GM18861 (cell line): ENCODE measurements at regions not wholly inside any gene's neighbourhood (a gene's known extent, or its start where the extent isn't known, plus 50 kb on each side); places are given as distances from the start of the nearest gene placed in this dataset.

Experiments used
- ATAC-seq: cut with Tn5 transposase; IDR thresholded peaks from one replicate; pipeline ENCODE4 v1.9.1; 2021; ENCODE audit not compliant: unreplicated experiment

- ATAC-seq = no peak
These were observed 629.8 kb upstream of the PCDH9 start for GRCh38 chr13:67859904-67860303.

DNA sequence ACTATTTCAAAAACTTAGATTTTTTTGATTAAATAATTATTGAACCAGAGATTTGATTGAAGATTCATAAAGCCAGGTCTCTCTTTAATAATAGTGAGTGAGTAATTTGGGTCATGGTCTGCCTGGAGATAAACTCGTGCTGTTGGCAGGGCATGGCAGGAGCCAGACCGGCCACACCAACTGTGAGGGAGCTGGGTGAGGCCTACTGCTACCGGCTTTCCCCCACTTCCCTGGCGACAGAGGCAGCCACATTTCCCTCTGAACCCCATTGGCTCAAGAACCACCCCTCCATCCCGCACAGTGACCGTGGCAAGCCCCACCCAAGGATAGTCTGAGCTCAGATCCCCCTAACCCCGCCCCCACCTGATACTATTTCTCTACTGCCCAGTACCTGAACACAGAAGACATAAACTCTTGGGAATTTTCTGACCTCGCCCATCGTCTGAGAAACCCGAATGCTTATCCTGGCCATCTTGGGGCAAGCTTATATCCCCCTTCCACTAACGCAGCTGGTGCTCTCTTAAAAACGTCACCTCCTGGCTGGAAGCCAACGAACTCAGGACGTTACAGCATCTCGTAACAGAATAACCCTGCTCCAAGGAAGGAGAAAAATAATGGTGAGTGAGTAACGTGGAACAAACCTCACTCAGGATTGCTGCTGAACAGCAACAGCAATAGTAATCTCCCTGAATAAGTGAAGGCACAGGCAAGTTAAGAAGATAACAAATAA, 627.6 kb upstream of the PCDH9 start:
- no peak for ATAC-seq

DNA sequence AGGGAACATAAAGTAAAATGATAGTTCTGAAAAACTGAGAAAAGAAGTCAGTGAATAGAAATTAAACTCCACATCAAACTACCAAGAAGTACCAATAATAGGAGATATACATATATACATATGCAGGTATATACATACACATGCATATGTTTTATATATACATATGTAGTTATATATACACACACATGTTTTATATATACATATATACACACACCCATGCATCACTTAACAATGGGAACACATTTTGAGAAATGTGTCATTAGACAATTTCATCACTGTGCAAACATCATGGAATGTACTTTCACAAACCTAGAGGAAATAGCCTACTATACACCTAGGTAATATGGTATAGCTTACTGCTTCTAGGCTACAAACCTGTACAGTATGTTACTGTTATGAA, 626.8 kb upstream of the PCDH9 start:
- no peak for ATAC-seq

- no peak for ATAC-seq
These were observed 625.7 kb upstream of the PCDH9 start for GRCh38 chr13:67855741-67856238.

DNA sequence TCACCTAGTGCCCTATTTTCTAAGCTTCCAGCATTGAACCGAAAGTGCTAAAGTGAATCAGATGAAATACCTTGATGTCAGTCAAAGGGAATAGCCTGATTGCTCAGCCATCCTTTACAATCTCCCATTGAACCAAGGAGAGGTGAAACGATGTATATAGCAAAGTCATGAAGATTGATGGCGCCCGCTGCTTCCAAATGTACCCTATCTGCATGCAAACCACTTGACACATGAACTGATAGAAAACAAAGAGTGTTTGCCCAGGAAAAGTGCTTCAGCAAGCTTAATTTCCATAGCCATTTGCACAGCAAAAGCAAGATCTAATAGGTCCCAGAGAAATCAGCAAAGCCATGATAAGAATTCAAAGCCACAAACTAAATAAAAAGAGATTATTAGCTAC, 624.9 kb upstream of the PCDH9 start:
- ATAC-seq = no peak

DNA sequence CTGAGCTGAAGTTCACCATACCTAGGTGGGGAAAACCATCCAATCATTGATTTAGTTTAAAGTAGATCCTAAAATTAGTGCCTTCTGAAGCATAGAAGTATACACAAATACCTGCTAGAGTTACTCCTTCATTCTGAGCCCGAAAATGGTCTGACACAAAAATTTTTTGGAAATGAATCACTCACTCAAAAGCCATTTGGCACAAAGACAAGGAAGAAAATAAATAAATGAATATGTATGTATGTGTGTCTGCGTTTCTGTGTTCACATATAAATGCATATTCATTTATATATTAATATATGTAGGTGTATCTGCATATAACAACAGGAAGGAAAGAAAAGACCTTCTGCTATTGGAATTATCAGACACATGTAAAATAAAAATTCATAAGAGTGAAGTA, 614.4 kb upstream of the PCDH9 start:
- ATAC-seq = no peak

DNA sequence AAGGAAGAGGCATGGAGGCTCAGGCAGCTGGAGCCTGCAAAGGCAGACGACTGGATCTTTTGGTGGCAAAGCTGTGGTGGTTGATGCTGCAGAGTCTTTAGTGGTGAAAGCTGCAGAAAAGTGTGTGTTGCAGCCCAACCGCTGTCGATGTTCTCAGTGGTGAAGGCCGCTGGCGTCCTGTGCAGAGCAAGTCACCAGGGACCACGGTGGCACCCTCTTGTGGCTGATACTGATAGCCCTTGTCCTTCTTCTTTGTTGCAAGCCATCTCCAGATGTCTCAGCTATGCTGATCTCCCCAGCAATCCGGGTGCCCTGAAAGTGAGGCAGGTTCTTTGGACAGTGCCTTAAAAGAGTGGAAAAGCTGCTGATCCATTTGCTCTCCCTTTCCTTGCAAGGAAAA, 610.9 kb upstream of the PCDH9 start:
- ATAC-seq = no peak

GRCh38 chr13:67833564-67833963, 603.4 kb upstream of the PCDH9 start:
- no peak for ATAC-seq

- no peak for ATAC-seq
These were observed 599.5 kb upstream of the PCDH9 start for GRCh38 chr13:67829641-67830040.

GRCh38 chr13:67827992-67828391, 597.9 kb upstream of the PCDH9 start:
- no peak for ATAC-seq

DNA sequence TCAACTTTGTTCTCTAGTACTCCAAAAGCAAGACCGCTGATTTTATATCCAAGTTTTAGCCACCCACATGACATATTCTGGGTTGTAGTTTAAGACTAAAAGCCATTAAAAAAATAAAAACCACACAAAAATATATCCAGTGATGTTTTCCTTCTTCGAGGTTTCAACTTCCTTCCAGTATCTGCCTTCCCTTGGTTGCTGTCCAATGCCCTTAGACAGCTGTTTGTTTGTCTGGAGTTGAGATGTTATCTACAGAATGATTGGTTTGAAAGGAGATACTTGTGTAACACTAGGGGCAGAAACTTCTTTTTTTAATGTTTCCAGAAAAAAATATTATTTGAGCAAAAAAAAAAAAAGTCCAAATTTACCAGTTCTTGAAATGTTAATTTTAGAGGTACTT, 591.5 kb upstream of the PCDH9 start:
- no peak for ATAC-seq

GRCh38 chr13:67806796-67807195, 576.7 kb upstream of the PCDH9 start:
- ATAC-seq = no peak

DNA sequence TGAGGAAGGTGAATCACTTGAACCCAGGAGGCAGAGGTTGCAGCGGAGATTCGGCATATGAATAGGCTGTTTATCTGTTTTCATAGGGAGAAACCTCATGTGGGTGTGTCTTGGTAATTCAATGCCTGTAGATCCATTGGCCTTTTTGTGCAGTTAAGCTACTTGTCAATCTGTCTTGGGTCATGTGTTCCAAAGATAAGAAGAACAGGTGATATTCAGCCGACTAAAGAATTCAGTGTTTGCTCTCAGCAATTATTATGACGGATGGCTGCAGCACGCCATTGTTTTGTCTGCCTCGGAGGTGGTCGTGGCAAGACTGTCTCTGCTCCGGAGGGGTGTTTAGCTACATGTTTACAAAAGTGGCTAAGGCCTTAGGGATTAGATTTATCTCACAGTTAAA, 573.0 kb upstream of the PCDH9 start:
- no peak for ATAC-seq

DNA sequence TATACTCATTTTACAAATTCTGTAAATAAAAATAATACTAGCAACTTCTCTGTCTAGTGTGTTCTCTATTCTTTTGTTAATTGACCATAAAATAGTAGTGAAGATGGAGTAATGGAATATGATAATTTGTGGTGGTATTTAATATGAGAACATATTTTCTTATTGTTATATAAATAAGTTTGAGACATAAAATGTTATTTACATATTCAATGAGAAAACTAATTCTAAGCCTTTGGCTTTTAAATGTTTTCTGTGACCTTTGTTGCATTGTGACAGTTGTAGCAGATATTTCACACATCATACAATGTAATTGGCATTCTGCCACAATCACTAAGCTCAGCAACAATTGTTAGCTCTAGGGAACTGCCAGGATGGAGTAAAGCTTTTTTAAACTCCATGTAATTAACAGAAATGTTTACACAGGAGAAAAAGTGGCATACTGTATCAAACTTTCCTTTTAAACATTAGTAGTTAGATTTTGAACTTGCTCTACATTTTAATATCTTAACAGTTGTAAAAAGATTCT, 562.1 kb upstream of the PCDH9 start:
- ATAC-seq = no peak

DNA sequence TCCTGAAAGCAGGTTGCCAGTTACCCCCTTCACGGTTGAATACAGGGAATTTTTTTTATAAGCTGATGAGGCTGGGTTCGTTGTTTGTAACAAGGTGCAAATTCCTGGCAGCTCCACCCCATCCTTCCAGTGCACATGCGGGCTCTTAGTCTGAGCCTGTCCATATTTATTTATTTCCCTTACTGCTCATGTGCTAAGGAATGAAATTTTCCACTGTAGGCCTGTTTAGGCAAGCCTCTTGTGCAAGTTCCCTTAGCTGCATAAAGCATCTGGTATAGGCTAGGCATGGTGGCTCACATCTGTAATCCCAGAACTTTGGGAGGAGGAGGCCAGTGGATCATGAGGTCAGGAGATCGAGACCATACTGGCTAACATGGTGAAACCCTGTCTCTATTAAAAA, 560.9 kb upstream of the PCDH9 start:
- no peak for ATAC-seq

GRCh38 chr13:67776151-67776550, 546.0 kb upstream of the PCDH9 start:
- no peak for ATAC-seq

GRCh38 chr13:67775359-67775758, 545.2 kb upstream of the PCDH9 start:
- ATAC-seq = no peak

- ATAC-seq = no peak
These were observed 542.8 kb upstream of the PCDH9 start for GRCh38 chr13:67772807-67773453.

DNA sequence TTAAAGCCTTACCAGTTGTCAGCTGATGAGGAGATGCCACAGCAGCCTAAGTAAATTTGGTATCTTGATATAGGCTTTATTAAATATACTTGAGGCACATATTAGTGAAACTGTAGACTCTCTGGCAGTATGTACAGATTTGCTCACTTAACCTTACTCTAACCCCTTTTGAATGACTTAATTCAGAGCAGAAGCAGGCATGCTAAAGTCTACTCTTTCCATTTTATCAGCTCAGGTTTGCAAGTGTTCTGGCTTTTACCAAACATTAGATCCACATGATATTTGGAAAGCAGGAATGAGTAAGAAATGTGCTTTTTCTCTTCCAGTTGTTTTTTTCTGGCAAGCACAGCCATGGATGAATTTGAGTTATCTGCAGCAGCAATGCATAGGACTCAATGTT, 541.0 kb upstream of the PCDH9 start:
- ATAC-seq = no peak

GRCh38 chr13:67769987-67770341, 539.8 kb upstream of the PCDH9 start:
- ATAC-seq = no peak

DNA sequence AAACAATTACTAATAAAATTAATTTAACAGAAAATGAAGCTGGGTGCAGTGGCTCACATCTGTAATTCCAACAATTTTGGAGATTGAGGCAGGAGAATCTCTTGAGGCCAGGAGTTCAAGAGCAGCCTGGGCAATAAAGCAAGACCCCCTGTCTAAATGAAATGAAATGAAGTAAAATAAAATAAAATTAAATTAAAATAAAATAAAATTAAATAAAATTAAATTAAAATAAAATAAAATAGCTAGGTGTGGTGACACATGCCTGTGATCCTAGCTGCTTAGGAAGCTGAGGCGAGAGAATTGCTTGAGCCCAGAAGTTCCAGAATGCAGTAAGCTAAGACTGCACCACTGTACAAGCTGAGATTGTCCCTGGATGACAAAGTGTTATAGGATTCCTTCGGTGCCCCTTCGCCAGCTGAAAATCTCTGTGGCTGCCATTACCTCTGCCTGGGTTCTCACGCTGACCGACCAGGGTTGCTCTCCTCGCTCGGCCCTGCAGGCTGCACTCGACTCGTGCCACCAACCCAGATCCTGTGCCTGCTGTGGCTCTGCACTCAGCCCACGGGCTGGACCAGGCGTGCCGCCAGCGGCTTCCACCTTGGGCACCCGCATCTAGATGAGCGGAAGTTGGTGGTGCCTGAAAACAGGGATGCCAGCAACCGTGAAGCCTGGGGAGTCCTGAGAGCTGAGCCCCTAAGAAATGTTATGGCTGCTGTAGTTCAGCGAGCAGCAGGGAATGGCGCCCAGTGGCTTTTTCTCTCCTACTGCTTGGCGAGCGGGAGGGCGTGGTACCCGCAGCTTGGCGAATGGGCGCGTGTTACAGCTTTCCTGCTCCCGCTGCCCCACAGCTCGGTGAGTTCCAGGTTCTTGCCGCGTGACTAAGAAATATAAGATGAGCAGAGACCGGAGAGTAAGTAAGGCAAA, 539.2 kb upstream of the PCDH9 start:
- ATAC-seq = no peak

GRCh38 chr13:67763984-67764383, 533.8 kb upstream of the PCDH9 start:
- no peak for ATAC-seq
